Natural killer cell (primary cell): ENCODE measurements at regions not wholly inside any gene's neighbourhood (a gene's known extent, or its start where the extent isn't known, plus 50 kb on each side); places are given as distances from the start of the nearest gene placed in this dataset.

Experiments used
- ATAC-seq, 3 donors: fragments of 150-1000 bp in 2 of 3; fragments of 200-7000 bp in 1 of 3; cut with Tn5 transposase; 1 replicate in 1 of 3; 2 replicates in 2 of 3; pipeline ENCODE4 v1.10.0; 2021; ENCODE audit warnings: mild to moderate bottlenecking in 2 of 3, moderate library complexity in 2 of 3
- DNase-seq, 2 donors: peaks; one replicate each; pipeline versions ENCODE4 v3.0.0 to v3.0.0-alpha.2; 2013 to 2021; ENCODE audit warnings: mixed read lengths in 1 of 2
- H3K27ac ChIP-seq: one replicate; pipeline ENCODE4 v1.5.1; 2013; ENCODE audit warnings: mild to moderate bottlenecking, low read length
- H3K27me3 ChIP-seq: one replicate; pipeline ENCODE4 v1.6.1; 2013; ENCODE audit warnings: low read length; ENCODE audit not compliant: control insufficient read depth, insufficient read depth
- H3K36me3 ChIP-seq: one replicate; pipeline ENCODE4 v1.6.1; 2013; ENCODE audit warnings: low read length; ENCODE audit not compliant: control insufficient read depth, insufficient read depth
- H3K4me1 ChIP-seq: one replicate; pipeline ENCODE4 v1.6.1; 2013; ENCODE audit warnings: low read length; ENCODE audit not compliant: control insufficient read depth, insufficient read depth
- H3K4me3 ChIP-seq: one replicate; pipeline ENCODE4 v1.5.1; 2013; ENCODE audit warnings: low read length
- H3K9me3 ChIP-seq: one replicate; pipeline ENCODE4 v1.6.1; 2013; ENCODE audit warnings: low read length; ENCODE audit not compliant: control insufficient read depth, insufficient read depth
- H3K27ac Mint-ChIP-seq, 2 donors: one replicate each; pipeline ENCODE4 v1.8.0; 2022; ENCODE audit warnings: mild to moderate bottlenecking in 2 of 2, mixed read lengths in 2 of 2, moderate library complexity in 1 of 2
- H3K27me3 Mint-ChIP-seq, 2 donors: one replicate each; pipeline ENCODE4 v1.8.0; 2022; ENCODE audit warnings: low read depth in 2 of 2, mixed read lengths in 2 of 2
- H3K36me3 Mint-ChIP-seq: one replicate; pipeline ENCODE4 v1.8.0; 2022; ENCODE audit warnings: mixed read lengths
- H3K4me1 Mint-ChIP-seq, 2 donors: one replicate each; pipeline ENCODE4 v1.8.0; 2022; ENCODE audit warnings: mixed read lengths in 2 of 2
- H3K4me3 Mint-ChIP-seq: one replicate; pipeline ENCODE4 v1.8.0; 2022; ENCODE audit warnings: mild to moderate bottlenecking, moderate library complexity, mixed read lengths
- H3K9me3 Mint-ChIP-seq, 2 donors: one replicate each; pipeline ENCODE4 v1.8.0; 2022; ENCODE audit warnings: mixed read lengths in 2 of 2
- WGBS: methylation state at CpG from one replicate; pipeline ENCODE4 v1.1.7; 2013; ENCODE audit warnings: missing lambda C conversion rate; ENCODE audit not compliant: insufficient coverage; 5-methylcytosine and 5-hydroxymethylcytosine counted together
- intact Hi-C: fragments of 100-400 bp; cut with micrococcal nuclease; formaldehyde crosslinking; loops from one replicate; pipeline ENCODE4 v1.14.2; 2022
- TF ChIP-seq, protein P1 (sequence below): fragments of 200-600 bp; IDR thresholded peaks from one replicate; pipeline ENCODE4 v1.8.0; 2022; ENCODE audit warnings: antibody characterized with exemption

DNA sequence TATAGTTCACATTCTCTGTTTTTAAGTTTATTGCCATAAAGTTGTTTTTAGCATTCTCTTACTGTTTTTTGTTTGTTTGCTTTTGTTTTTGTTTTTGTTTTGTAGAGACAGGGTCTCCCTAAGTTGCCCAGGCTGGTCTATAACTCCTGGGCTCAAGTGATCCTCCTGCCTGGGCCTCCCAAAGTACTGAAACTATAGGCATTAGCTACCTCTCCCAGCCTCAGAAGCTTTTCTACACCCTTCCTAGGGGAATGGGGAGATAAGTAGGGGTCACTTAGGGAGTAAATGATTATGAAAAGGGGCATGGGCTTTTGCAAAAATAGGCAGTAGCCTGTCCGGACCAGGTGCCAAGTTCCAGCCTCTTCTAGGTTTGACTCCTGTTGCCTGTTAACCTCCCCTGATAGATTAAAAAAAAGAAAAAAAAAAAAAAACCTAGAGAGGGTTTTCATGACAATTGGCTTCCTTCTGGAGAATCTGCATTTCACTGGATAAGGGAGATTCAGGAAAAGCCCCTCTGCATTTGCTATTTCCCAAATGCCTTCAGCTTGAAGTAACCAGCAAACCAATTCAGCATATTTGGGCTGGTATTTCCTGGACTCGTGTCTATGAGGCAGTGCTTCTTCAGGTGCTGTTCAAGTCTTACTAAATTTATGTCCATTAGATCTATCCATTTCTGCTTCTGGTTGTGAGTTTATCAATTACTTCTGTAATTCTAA, 216.8 kb downstream of the TM9SF2 start:
- no peaks in the 10 kb centered on the region for H3K27me3 ChIP-seq
- H3K36me3 Mint-ChIP-seq: no peaks in the 10 kb centered on the region
- no peak overlapping the region for H3K27ac ChIP-seq
- H3K9me3 ChIP-seq: no peaks in the 10 kb centered on the region
- no peak overlapping the region for H3K27ac Mint-ChIP-seq
- intact Hi-C loops: no loop called here
- H3K9me3 Mint-ChIP-seq: no peaks in the 10 kb centered on the region
- H3K4me3 Mint-ChIP-seq: no peak overlapping the region
- WGBS: 83% methylated on average over 2 of the region's 2 CpGs
- H3K4me1 ChIP-seq: no peaks in the 10 kb centered on the region
- H3K27me3 Mint-ChIP-seq: no peaks in the 10 kb centered on the region
- no peak for DNase-seq
- TF ChIP-seq, protein P1, sequence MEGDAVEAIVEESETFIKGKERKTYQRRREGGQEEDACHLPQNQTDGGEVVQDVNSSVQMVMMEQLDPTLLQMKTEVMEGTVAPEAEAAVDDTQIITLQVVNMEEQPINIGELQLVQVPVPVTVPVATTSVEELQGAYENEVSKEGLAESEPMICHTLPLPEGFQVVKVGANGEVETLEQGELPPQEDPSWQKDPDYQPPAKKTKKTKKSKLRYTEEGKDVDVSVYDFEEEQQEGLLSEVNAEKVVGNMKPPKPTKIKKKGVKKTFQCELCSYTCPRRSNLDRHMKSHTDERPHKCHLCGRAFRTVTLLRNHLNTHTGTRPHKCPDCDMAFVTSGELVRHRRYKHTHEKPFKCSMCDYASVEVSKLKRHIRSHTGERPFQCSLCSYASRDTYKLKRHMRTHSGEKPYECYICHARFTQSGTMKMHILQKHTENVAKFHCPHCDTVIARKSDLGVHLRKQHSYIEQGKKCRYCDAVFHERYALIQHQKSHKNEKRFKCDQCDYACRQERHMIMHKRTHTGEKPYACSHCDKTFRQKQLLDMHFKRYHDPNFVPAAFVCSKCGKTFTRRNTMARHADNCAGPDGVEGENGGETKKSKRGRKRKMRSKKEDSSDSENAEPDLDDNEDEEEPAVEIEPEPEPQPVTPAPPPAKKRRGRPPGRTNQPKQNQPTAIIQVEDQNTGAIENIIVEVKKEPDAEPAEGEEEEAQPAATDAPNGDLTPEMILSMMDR: no peak
- H3K36me3 ChIP-seq: no peaks in the 10 kb centered on the region
- no peak overlapping the region for H3K4me3 ChIP-seq
- ATAC-seq: no peak
- peaks cover 0 to 5% of the 10 kb centered on the region in 2 donors for H3K4me1 Mint-ChIP-seq

DNA sequence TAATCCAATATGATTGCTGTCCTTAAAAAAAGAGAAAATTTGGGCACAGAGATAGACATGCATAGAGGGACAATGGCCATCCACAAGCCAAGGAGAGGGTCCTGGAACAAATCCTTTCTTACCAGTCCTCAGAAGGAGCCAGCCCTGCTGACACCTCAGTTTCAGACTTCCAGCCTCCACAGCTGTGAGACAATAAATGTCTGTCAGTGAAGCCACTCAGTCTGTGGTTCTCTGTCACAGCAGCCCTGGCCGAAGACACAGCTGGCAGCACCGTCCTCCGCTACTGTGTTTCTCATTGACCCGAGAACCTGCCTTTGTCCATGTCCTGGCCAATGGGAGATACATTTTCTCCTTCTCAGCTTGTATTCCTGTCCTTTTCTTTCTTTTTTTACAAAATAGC, 207.9 kb downstream of the TM9SF2 start:
- no peaks in the 10 kb centered on the region for H3K27me3 Mint-ChIP-seq
- intact Hi-C loops: no loop called here
- H3K4me3 Mint-ChIP-seq: no peak overlapping the region
- H3K27ac ChIP-seq: no peak overlapping the region
- DNase-seq (no peak), ATAC-seq (no peak)
- no peak overlapping the region for H3K4me3 ChIP-seq
- TF ChIP-seq, protein P1: no peak
- H3K36me3 ChIP-seq: no peaks in the 10 kb centered on the region
- no peak overlapping the region for H3K27ac Mint-ChIP-seq
- H3K27me3 ChIP-seq: no peaks in the 10 kb centered on the region
- H3K4me1 Mint-ChIP-seq: no peaks in the 10 kb centered on the region
- WGBS: 84% methylated on average over 4 of the region's 4 CpGs
- H3K4me1 ChIP-seq: no peaks in the 10 kb centered on the region
- H3K36me3 Mint-ChIP-seq: no peaks in the 10 kb centered on the region
- H3K9me3 ChIP-seq: no peaks in the 10 kb centered on the region
- H3K9me3 Mint-ChIP-seq: no peaks in the 10 kb centered on the region

DNA sequence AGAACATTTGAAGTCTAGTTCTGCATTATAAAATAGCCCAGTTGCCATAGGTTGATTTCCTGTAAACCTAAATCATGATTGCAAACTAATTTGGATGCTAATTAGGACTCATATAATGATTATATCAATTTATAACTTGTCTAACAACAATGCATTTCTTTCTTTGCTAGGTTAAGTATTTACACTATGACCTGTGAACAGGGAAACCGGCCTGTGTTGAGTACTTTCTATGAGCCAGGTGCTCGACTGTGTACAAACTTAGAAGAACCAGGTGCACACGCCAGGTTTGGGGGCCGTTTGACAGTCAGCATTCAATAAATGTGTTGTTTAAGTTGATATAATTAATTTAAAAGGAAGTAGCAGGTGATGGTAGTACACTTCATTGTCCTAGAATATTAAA, 203.1 kb downstream of the TM9SF2 start:
- TF ChIP-seq, protein P1: no peak
- Histone ChIP-seq H3K9me3 (no peaks in the 10 kb centered on the region), H3K4me3 (no peak overlapping the region), H3K27me3 (no peaks in the 10 kb centered on the region), H3K4me1 (no peaks in the 10 kb centered on the region), H3K36me3 (no peaks in the 10 kb centered on the region), H3K27ac (no peak overlapping the region)
- peaks cover 0 to 6% of the 10 kb centered on the region in 2 donors for H3K4me1 Mint-ChIP-seq
- H3K27ac Mint-ChIP-seq: no peak overlapping the region
- H3K36me3 Mint-ChIP-seq: no peaks in the 10 kb centered on the region
- DNase-seq (no peak), ATAC-seq (no peak)
- no peak overlapping the region for H3K4me3 Mint-ChIP-seq
- intact Hi-C loops: no loop called here
- H3K9me3 Mint-ChIP-seq: no peaks in the 10 kb centered on the region
- H3K27me3 Mint-ChIP-seq: no peaks in the 10 kb centered on the region
- 93% methylated on average over 4 of the region's 4 CpGs for WGBS

DNA sequence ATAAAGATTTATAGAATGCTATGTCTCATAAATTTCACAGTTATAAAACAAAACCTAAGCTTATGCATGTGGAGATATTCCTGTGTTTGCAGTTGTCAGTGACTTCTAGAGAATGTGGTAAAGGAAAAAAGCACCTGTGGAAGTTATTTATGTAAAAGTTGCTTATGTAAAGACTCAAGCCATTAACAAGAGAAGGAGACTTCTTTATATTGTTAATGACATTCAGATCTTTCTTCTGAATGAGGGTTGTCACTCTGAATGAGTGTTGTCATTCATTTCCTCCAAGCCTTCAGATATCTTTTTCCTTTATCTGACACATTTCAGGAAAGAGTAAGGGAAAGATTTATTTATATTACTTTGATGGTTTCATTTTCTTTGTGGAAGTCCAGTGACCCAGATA, 202.6 kb downstream of the TM9SF2 start:
- H3K4me1 ChIP-seq: no peaks in the 10 kb centered on the region
- no peak overlapping the region for H3K27ac ChIP-seq
- Mint-ChIP-seq H3K27me3 (no peaks in the 10 kb centered on the region), H3K4me1 (peaks cover 0 to 6% of the 10 kb centered on the region in 2 donors), H3K27ac (no peak overlapping the region), H3K4me3 (no peak overlapping the region), H3K9me3 (no peaks in the 10 kb centered on the region), H3K36me3 (no peaks in the 10 kb centered on the region)
- intact Hi-C loops: no loop called here
- TF ChIP-seq, protein P1: no peak
- H3K9me3 ChIP-seq: no peaks in the 10 kb centered on the region
- H3K36me3 ChIP-seq: no peaks in the 10 kb centered on the region
- no peak for DNase-seq
- no peak for ATAC-seq
- H3K4me3 ChIP-seq: no peak overlapping the region
- H3K27me3 ChIP-seq: no peaks in the 10 kb centered on the region
